GM21381 (cell line): ENCODE measurements at regions not wholly inside any gene's neighbourhood (a gene's known extent, or its start where the extent isn't known, plus 50 kb on each side); places are given as distances from the start of the nearest gene placed in this dataset.

Source experiments
- ATAC-seq: cut with Tn5 transposase; IDR thresholded peaks from one replicate; pipeline ENCODE4 v1.9.1; 2021; ENCODE audit warnings: mild to moderate bottlenecking, moderate library complexity; ENCODE audit not compliant: unreplicated experiment

- no peak for ATAC-seq
Observed at GRCh38 chr3:178058629-178059028, 477.6 kb upstream of the KCNMB2 start.

GRCh38 chr3:178059119-178059518 is 477.1 kb upstream of the KCNMB2 start:
- ATAC-seq: no peak

DNA sequence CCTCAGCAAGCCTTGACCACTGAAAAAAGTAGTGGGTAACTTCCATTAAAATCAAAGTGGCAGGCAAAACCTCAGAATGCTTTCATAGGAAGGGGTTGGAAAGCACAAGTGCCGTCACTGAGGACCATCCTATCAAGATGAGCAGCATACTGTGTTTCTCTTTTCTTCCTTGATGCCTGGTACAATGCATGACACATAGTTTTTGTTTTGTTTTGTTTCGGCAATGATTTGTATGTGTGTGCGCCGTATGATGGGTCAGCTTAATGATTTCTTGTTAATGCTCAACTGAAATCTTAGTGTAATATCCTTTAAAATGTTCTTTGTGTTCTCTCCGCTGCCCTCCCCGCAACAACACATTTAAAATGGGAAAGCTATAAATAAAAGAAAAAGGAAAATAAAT is 476.4 kb upstream of the KCNMB2 start:
- no peak for ATAC-seq

- ATAC-seq: no peak
Observed at GRCh38 chr3:178060407-178060806, 475.8 kb upstream of the KCNMB2 start.

DNA sequence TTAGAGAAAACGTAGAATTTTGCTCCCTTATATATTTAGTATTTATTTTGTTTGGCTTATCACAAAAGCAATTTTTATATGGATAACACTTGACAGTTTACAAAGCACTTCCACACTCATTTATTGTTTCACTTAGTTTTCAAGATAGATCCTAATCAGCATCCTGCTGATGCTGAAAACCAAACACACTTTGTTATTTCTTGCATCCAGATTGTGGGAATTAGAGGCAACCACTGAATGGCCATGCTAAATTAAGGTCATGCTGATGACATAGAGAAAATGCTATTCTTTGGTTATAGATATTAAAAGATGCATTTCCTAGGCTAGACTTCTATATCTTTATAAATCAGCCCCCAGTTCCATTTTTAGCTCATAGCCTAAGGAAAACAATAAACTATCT is 474.1 kb upstream of the KCNMB2 start:
- no peak for ATAC-seq

- no peak for ATAC-seq
Observed at GRCh38 chr3:178063461-178063860, 472.8 kb upstream of the KCNMB2 start.

DNA sequence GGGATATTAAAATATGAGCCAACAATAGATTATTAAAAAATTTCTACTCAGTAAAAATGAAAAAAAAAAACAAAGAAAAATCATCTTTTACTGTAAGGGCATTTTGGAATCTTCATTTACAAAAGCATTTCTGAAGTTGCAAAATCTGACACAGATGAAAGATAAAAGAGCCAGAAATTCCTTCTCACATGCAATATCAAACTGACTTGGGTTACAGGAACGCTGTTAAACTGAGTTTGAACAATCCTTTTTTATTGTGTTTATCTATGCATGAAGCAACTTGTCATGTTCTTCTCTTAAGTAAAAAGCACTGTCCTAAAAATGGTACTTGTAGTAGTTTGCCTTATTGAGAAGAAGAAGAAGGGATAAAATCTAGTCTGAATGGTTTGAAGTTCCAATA is 468.5 kb upstream of the KCNMB2 start:
- ATAC-seq: no peak

- no peak for ATAC-seq
Observed at GRCh38 chr3:178072391-178073305, 463.6 kb upstream of the KCNMB2 start.

DNA sequence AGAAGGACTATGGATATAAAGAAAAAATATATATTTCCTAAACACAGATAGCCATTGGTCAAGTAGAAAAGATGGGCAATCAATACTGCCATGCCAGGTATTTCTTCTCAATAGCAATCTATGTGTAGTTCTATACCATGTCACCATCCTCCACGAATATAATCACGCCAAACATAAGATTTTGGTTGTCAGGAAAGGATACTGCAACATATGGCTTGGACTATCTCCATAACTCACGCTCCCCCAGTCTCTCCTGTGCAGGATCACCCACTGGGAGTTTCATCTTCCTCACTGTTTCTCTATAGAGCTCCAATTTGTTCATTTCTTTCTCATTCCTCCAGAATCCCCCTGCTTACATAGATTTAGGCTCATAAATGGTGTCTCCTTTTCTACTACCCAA is 462.9 kb upstream of the KCNMB2 start:
- no peak for ATAC-seq

DNA sequence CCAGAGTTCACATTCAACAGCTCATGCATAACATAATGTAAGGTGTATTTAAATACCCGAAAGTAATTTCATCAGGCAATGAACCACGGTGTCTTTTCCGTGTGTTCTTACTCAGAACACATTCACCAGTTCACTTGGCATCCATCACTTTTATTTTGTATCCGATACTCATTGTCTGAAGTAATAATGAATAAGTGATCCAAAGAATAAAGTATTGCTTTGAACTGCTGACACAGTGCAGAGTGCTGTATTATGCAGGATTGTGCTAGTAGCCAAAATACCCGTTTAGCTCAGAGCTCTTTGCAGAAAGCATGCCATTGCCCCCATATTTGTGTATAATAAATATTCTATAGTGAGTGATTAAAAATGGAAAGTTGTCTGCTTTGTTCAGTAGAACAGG is 460.9 kb upstream of the KCNMB2 start:
- no peak for ATAC-seq

GRCh38 chr3:178078953-178079352 is 457.3 kb upstream of the KCNMB2 start:
- no peak for ATAC-seq

DNA sequence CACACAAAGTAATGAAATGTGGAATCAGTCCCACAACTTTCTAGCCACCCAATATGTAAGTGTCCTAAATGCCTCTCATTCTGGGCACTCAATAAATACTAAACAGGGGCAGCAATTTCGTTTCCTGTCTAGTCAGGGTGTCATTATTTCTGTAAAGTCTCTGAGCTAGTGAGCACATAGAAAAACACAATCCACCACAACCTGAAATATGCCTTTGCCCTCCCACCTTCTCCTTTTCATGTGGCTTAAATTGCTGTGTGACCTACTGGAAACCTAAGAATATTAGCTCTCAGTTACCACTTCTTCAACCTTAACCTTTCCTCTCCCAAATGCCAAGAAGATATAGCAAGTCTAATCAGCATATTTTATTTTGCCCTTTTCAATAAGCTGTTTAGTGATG is 456.3 kb upstream of the KCNMB2 start:
- ATAC-seq: no peak

DNA sequence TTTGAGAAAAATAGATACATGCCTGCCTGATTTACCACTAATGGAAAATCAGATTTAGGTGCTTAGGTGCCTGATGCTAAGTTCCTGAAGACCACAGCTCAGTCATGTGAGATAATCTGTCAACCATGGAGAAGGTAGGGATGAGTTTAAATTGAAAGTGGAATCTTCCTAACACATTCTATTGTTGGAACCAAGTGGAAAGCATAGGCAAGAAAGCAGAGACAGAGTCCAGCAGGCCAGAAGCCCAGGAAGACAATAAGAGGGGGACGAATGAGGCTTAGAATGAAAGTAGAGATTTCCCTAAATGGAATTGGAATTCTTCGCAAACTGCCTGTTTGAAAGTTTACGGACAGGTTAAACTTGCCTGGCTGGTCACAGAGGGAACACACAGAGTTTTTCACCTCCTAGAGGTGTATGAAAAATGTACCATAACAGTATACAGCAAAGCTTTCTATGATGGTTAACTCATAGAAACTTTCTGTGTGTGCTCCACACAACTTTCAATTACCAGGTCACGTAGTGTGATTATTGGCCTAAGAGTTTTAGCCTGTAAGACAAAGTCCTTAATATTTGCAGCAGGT is 453.8 kb upstream of the KCNMB2 start:
- no peak for ATAC-seq

- ATAC-seq: no peak
Observed at GRCh38 chr3:178083906-178084866, 452.1 kb upstream of the KCNMB2 start.

DNA sequence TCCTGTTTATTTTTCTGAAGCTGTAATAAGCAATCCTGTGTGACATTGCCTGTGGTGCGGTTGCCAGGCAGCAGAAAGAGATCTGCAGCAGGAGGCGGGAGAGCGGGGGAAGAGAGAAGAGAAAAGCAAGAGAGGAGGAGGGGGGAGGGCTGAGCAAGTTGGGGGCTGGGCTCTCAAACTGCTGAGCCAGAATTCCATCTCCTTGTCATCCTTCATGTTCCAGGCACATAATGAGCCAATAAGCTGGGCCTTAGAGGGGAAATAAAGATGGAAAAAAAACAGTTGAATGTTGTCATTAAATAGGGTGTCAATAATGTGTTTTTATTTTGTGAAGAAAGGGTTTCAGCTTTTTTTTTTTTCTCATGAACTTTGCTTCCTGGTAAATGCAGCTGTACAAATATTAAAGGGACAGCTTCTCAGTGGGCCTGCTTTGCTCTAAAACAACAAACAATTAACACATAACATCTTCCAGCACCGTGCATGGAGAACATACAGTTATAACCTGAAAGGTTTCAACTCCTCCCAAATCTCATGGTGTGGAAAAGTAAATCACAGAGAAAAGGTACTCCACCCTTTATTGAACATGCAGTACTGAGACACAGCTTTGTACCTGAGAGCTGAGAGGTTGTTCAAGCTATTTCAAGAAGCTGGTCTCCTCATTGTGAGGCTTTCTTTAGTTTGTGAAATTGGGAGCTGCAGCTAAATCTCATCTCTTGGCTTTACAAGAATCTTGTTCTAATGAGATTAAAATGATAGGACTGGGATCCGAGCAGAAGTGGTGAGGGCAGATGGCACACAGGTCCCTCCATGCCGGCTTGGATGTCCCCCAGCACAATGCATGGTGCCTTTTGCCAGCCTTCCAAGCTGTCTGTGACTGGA is 451.1 kb upstream of the KCNMB2 start:
- ATAC-seq: no peak

GRCh38 chr3:178085817-178086123 is 450.5 kb upstream of the KCNMB2 start:
- no peak for ATAC-seq

DNA sequence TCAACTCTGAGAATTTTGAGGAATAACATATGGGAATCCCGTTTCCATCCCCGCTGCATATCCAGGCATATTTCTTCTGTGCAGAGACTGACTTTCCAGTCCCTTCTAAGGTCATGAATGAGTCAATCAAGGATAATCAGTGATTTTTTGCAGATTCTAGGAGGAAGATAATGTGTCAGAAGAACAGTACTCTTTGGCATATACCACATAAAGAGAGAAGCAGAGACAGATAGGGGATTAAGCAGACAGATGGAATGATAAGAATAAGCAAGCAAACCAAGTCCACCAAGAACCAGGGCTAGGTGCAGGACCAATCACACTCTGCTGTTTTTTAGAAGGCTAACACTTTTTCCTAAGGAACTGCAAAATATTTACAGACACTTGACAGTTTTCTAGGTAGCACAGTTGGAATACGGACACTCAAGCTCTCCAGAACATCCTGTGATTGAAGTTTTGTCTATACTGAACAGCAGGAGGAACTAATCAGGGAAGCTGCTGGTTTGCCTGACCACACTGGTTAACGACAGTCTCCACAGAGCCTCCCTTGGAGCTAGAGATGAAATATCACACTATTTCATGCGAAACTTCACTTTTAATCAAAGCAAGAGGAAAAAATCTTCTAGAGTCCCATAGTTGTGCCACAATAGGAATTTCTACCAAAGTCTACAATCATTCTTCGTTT is 450.0 kb upstream of the KCNMB2 start:
- ATAC-seq: no peak

- no peak for ATAC-seq
Observed at GRCh38 chr3:178087376-178087775, 448.9 kb upstream of the KCNMB2 start.

DNA sequence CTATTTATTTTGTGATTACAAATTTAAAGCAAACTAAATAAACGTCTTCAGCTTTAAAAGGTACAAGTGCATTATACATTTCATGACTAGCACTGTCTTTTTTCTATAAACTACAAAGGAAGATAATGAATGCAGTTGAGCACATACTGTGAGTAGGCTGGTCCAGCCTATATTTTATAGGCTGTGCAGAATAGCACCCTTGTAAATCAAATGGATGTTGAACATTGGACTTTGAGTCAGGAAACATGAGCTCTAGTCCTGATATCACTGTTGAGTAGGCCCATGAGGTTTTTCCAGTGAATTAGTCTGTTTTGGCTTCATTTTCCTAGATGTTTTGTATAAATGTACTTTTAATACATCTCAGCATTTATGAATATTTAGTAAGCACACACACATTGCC is 447.3 kb upstream of the KCNMB2 start:
- ATAC-seq: no peak

- ATAC-seq: no peak
Observed at GRCh38 chr3:178090899-178091298, 445.3 kb upstream of the KCNMB2 start.
